ENCODE measurements at regions not wholly inside any gene's neighbourhood (a gene's known extent, or its start where the extent isn't known, plus 50 kb on each side); places are given as distances from the start of the nearest gene placed in this dataset.

DNA sequence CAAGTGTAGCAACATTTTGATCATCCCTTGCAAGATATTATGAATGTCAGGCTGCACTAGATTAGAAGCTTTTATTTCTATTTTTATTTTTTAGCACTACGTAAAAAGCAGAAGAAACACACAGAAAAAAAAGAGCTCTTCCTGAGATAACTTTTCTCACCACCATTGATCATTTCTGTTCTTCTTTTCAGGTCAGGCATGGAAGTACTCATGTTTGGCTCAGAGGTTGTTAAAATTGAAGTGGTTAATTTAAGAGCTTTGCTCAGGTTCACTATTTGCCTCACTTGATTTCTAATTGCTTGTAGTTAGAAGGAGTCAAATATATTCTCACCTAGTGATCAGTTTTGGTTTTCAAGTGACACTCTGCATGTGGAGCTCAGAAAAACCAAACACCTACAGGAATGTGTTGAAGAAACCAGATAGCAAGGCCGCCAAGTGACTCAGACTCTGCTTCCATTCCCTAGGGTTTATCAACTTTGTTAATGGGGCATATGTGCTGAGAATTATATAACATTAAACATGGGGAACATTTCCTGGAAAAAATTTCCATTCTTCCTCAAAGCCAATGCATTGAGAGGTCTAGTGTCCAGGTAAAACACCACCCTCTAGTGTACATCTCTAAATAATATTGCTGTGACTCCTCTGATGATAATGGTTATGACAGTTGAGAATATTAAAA is 679.8 kb downstream of the CETN3 start:
- no peak for TF ChIP-seq POLR2A (IDR thresholded peaks at IDR 0.05)
- TF ChIP-seq, protein P1, sequence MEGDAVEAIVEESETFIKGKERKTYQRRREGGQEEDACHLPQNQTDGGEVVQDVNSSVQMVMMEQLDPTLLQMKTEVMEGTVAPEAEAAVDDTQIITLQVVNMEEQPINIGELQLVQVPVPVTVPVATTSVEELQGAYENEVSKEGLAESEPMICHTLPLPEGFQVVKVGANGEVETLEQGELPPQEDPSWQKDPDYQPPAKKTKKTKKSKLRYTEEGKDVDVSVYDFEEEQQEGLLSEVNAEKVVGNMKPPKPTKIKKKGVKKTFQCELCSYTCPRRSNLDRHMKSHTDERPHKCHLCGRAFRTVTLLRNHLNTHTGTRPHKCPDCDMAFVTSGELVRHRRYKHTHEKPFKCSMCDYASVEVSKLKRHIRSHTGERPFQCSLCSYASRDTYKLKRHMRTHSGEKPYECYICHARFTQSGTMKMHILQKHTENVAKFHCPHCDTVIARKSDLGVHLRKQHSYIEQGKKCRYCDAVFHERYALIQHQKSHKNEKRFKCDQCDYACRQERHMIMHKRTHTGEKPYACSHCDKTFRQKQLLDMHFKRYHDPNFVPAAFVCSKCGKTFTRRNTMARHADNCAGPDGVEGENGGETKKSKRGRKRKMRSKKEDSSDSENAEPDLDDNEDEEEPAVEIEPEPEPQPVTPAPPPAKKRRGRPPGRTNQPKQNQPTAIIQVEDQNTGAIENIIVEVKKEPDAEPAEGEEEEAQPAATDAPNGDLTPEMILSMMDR (IDR thresholded peaks at IDR 0.05) = peak in 5 of 7 experiments; percentile 8 to 27 (median 23)
